Hepatocyte (in vitro differentiated cells): ENCODE measurements at regions not wholly inside any gene's neighbourhood (a gene's known extent, or its start where the extent isn't known, plus 50 kb on each side); places are given as distances from the start of the nearest gene placed in this dataset.

Source experiments
- EZH2 ChIP-seq: fragments of 200-600 bp; sonication (generic); IDR thresholded peaks from 2 replicates; pipeline ENCODE4 v1.6.1; 2016; ENCODE audit warnings: antibody characterized with exemption, mild to moderate bottlenecking, borderline replicate concordance
- EZH2phosphoT487 ChIP-seq: fragments of 200-600 bp; sonication (generic); IDR thresholded peaks from one replicate; pipeline ENCODE4 v1.6.1; 2018; ENCODE audit warnings: antibody characterized with exemption, mild to moderate bottlenecking, low read depth, moderate library complexity; ENCODE audit not compliant: unreplicated experiment, severe bottlenecking
- TF ChIP-seq, protein P1 (sequence below): fragments of 200-600 bp; sonication (generic); IDR thresholded peaks from 2 replicates; pipeline ENCODE4 v1.5.1; 2016; ENCODE audit warnings: antibody characterized with exemption, mild to moderate bottlenecking; ENCODE audit not compliant: poor library complexity

DNA sequence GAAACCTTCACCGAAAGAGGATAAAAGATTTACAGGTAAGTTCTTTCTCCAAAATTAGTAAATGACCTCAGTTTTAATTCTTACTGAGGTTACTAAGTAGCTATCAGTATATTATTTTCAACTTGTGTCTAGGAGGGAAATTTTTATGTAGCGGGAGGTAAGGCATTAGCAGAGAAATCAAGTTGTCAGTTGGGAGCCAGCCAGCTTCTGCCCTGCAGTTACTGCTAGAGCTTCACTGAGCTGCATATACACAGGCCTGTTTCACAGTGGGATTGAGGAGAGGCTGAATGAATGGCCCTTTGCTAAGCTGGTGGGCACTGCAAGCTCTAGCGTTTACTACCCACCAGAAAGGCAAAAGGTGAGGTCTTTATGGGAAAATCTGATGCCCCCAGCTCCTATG is 105.7 kb downstream of the ACAA2 start:
- TF ChIP-seq, protein P1, sequence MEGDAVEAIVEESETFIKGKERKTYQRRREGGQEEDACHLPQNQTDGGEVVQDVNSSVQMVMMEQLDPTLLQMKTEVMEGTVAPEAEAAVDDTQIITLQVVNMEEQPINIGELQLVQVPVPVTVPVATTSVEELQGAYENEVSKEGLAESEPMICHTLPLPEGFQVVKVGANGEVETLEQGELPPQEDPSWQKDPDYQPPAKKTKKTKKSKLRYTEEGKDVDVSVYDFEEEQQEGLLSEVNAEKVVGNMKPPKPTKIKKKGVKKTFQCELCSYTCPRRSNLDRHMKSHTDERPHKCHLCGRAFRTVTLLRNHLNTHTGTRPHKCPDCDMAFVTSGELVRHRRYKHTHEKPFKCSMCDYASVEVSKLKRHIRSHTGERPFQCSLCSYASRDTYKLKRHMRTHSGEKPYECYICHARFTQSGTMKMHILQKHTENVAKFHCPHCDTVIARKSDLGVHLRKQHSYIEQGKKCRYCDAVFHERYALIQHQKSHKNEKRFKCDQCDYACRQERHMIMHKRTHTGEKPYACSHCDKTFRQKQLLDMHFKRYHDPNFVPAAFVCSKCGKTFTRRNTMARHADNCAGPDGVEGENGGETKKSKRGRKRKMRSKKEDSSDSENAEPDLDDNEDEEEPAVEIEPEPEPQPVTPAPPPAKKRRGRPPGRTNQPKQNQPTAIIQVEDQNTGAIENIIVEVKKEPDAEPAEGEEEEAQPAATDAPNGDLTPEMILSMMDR: no peak
- TF ChIP-seq EZH2phosphoT487: no peak
- no peak for TF ChIP-seq EZH2
